SK-N-SH treated with all-trans-retinoic acid at 6 μM for 48 hours (cell line): ENCODE measurements at regions not wholly inside any gene's neighbourhood (a gene's known extent, or its start where the extent isn't known, plus 50 kb on each side); places are given as distances from the start of the nearest gene placed in this dataset.

Source experiments
- ARNTL ChIP-seq: fragments of 450-650 bp; formaldehyde crosslinking; IDR thresholded peaks from 2 replicates; pipeline ENCODE4 v1.5.0; 2020; ENCODE audit warnings: low read depth, mild to moderate bottlenecking, moderate library complexity, borderline replicate concordance
- ESRRG ChIP-seq: fragments of 250-450 bp; sonication (Bioruptor Pico); IDR thresholded peaks from 2 replicates; pipeline ENCODE4 v1.6.1; 2021; ENCODE audit warnings: mild to moderate bottlenecking
- GLIS3 ChIP-seq: fragments of 250-450 bp; sonication (Bioruptor Pico); IDR thresholded peaks from 2 replicates; pipeline ENCODE4 v1.5.0; 2020; ENCODE audit warnings: mild to moderate bottlenecking, moderate library complexity
- PATZ1 ChIP-seq: fragments of 250-450 bp; sonication (Bioruptor Pico); IDR thresholded peaks from 2 replicates; pipeline ENCODE4 v1.8.0; 2020; ENCODE audit warnings: mild to moderate bottlenecking, moderate library complexity, borderline replicate concordance
- POU6F1 ChIP-seq: fragments of 250-450 bp; sonication (Bioruptor Pico); IDR thresholded peaks from 2 replicates; pipeline ENCODE4 v1.8.0; 2021; ENCODE audit warnings: low read depth, mild to moderate bottlenecking, moderate library complexity, borderline replicate concordance
- RARB ChIP-seq: fragments of 250-450 bp; sonication (Bioruptor Pico); IDR thresholded peaks from 2 replicates; pipeline ENCODE4 v1.8.0; 2021; ENCODE audit warnings: mild to moderate bottlenecking, moderate library complexity
- TOX ChIP-seq: fragments of 250-450 bp; sonication (Bioruptor Pico); IDR thresholded peaks from 2 replicates; pipeline ENCODE4 v1.8.0; 2021; ENCODE audit warnings: mild to moderate bottlenecking, moderate library complexity, borderline replicate concordance
- ZFP30 ChIP-seq: fragments of 450-650 bp; formaldehyde crosslinking; IDR thresholded peaks from 2 replicates; pipeline ENCODE4 v1.5.0; 2022; ENCODE audit warnings: mild to moderate bottlenecking, moderate library complexity
- ZNF70 ChIP-seq: fragments of 450-650 bp; formaldehyde crosslinking; IDR thresholded peaks from 2 replicates; pipeline ENCODE4 v1.5.0; 2020; ENCODE audit warnings: mild to moderate bottlenecking, moderate library complexity
- ZNF8 ChIP-seq: fragments of 450-650 bp; formaldehyde crosslinking; IDR thresholded peaks from 2 replicates; pipeline ENCODE4 v1.5.0; 2020; ENCODE audit warnings: mild to moderate bottlenecking, moderate library complexity

- TF ChIP-seq ZFP30 (CRISPR knock-in tag) (no peak), POU6F1 (CRISPR knock-in tag) (no peak), ZNF8 (CRISPR knock-in tag) (no peak), ZNF70 (CRISPR knock-in tag) (no peak), TOX (CRISPR knock-in tag) (no peak), ESRRG (CRISPR knock-in tag) (no peak), RARB (CRISPR knock-in tag) (no peak), ARNTL (CRISPR knock-in tag) (no peak), PATZ1 (CRISPR knock-in tag) (no peak), GLIS3 (CRISPR knock-in tag) (no peak)
These were observed 117.7 kb downstream of the BAMBI start for GRCh38 chr10:28794986-28795385.
